ENCODE measurements at regions not wholly inside any gene's neighbourhood (a gene's known extent, or its start where the extent isn't known, plus 50 kb on each side); places are given as distances from the start of the nearest gene placed in this dataset.

GRCh38 chr15:25182098-25182478 is 227.3 kb downstream of the SNRPN start:
- TF ChIP-seq CTCF (IDR thresholded peaks at IDR 0.05) (no peak), POLR2A (IDR thresholded peaks at IDR 0.05) (no peak)
